ENCODE measurements at regions not wholly inside any gene's neighbourhood (a gene's known extent, or its start where the extent isn't known, plus 50 kb on each side); places are given as distances from the start of the nearest gene placed in this dataset.

- intact Hi-C loops (cut with micrococcal nuclease; ENCODE audit: unreplicated experiment) = no loop called here
- ChIA-PET CTCF (interaction anchor here (0.8 kb wide), 1 partner anchor 19 kb away, joined by 4 read pairs; no protein-coding TSS in a partner anchor), RAD21 (ENCODE audit: unreplicated experiment) (no interaction called here), SMC1A (ENCODE audit: uncharacterized antibody, unreplicated experiment) (interaction anchor here (1.0 to 1.4 kb wide), 2 partner anchors 9 to 16 kb away, joined by 3 read pairs; no protein-coding TSS in a partner anchor), POLR2A (no interaction called here)
- DNase-seq (ENCODE audit: low read depth, low spot score) (no peak), FAIRE-seq (no peak), ATAC-seq (no peak)
- H3K9me3 ChIP-seq (replicated peaks; ENCODE audit: control insufficient read depth, insufficient read depth, low read length) = no peaks in the 10 kb centered on the region
- 59% methylated on average over 3 of the region's 3 CpGs for WGBS (ENCODE audit: insufficient coverage, insufficient replicate concordance, low lambda C conversion rate, missing lambda C conversion rate)
- BruUV-seq (replicated peaks) = no TSS peak
- no peaks in the 10 kb centered on the region for H4K20me1 ChIP-seq (ENCODE audit: control insufficient read depth, insufficient read depth)
- H3K27ac ChIP-seq (ENCODE audit: control insufficient read depth, insufficient read depth) = no peak overlapping the region
- H2AFZ ChIP-seq (ENCODE audit: control insufficient read depth, low read depth, low read length) = no peak overlapping the region
- H3K27me3 ChIP-seq (replicated peaks in 1 of 2; ENCODE audit: control insufficient read depth in 2 of 2, insufficient read depth in 2 of 2, low read length in 1 of 2) = no peaks in the 10 kb centered on the region; a peak in 1 of 4 replicates
- H3K9ac ChIP-seq (ENCODE audit: control insufficient read depth, insufficient read depth, low read length) = no peak overlapping the region
- in situ Hi-C loops (cut with MboI) = no loop called here
- no peaks in the 10 kb centered on the region for H3K4me1 ChIP-seq (ENCODE audit: control insufficient read depth, insufficient read depth, low read length)
- H3K36me3 ChIP-seq (ENCODE audit: control insufficient read depth in 2 of 2, insufficient read depth in 2 of 2, low read length in 1 of 2) = no peaks in the 10 kb centered on the region
- no peak overlapping the region for H3K4me2 ChIP-seq (ENCODE audit: control insufficient read depth, insufficient read depth)
- no peak for TF ChIP-seq NFXL1 (IDR thresholded peaks at IDR 0.05; ENCODE audit: borderline replicate concordance)
- TF ChIP-seq LARP7 (IDR thresholded peaks at IDR 0.05) = no peak
- TF ChIP-seq, protein P1, sequence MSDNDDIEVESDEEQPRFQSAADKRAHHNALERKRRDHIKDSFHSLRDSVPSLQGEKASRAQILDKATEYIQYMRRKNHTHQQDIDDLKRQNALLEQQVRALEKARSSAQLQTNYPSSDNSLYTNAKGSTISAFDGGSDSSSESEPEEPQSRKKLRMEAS (IDR thresholded peaks at IDR 0.05; ENCODE audit: low read depth, low read length) = no peak
- TF ChIP-seq MXI1 (IDR thresholded peaks at IDR 0.05; ENCODE audit: low read depth, low read length) = no peak
- TF ChIP-seq SP1 (IDR thresholded peaks at IDR 0.05; ENCODE audit: low read depth, low read length) = no peak
- TF ChIP-seq NR2C2 (IDR thresholded peaks at IDR 0.05; ENCODE audit: borderline replicate concordance, control insufficient read depth, insufficient read length, low read depth) = no peak
- TF ChIP-seq RBBP5 (conservative IDR thresholded peaks at IDR 0.05) = no peak
- TF ChIP-seq HDAC2 (IDR thresholded peaks at IDR 0.05) = no peak
- no peak for TF ChIP-seq POLR2AphosphoS5 (IDR thresholded peaks at IDR 0.05; ENCODE audit: low read length)
- TF ChIP-seq ZNF217 (IDR thresholded peaks at IDR 0.05) = no peak
- TF ChIP-seq, protein P2, sequence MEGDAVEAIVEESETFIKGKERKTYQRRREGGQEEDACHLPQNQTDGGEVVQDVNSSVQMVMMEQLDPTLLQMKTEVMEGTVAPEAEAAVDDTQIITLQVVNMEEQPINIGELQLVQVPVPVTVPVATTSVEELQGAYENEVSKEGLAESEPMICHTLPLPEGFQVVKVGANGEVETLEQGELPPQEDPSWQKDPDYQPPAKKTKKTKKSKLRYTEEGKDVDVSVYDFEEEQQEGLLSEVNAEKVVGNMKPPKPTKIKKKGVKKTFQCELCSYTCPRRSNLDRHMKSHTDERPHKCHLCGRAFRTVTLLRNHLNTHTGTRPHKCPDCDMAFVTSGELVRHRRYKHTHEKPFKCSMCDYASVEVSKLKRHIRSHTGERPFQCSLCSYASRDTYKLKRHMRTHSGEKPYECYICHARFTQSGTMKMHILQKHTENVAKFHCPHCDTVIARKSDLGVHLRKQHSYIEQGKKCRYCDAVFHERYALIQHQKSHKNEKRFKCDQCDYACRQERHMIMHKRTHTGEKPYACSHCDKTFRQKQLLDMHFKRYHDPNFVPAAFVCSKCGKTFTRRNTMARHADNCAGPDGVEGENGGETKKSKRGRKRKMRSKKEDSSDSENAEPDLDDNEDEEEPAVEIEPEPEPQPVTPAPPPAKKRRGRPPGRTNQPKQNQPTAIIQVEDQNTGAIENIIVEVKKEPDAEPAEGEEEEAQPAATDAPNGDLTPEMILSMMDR (IDR thresholded peaks at IDR 0.05 in 2 of 3, conservative IDR thresholded peaks at IDR 0.05 in 1 of 3; ENCODE audit: control insufficient read depth in 2 of 3, extremely low read depth in 1 of 3, insufficient read depth in 1 of 3, low read depth in 3 of 3, low read length in 3 of 3) = no peak
- TF ChIP-seq PAX5 (IDR thresholded peaks at IDR 0.05; ENCODE audit: borderline replicate concordance, low read depth, low read length) = no peak
- H3K79me2 ChIP-seq (ENCODE audit: control insufficient read depth, insufficient read depth, low read length) = no peaks in the 10 kb centered on the region
- no peak overlapping the region for H3K4me3 ChIP-seq
Measured at GRCh38 chr1:87972811-87973210, 644.1 kb downstream of the LMO4 start.

Data from GM12878 (cell line).